ENCODE measurements at regions not wholly inside any gene's neighbourhood (a gene's known extent, or its start where the extent isn't known, plus 50 kb on each side); places are given as distances from the start of the nearest gene placed in this dataset.

- Histone ChIP-seq H3K36me3 (no peaks in the 10 kb centered on the region), H3K4me3 (no peak overlapping the region), H3K4me1 (no peaks in the 10 kb centered on the region), H3K27me3 (no peaks in the 10 kb centered on the region), H3K9ac (ENCODE audit: low read depth in 2 of 2, low read length in 2 of 2) (no peak overlapping the region), H3K27ac (no peak overlapping the region), H3K9me3 (no peaks in the 10 kb centered on the region)
- TF ChIP-seq, protein P1, sequence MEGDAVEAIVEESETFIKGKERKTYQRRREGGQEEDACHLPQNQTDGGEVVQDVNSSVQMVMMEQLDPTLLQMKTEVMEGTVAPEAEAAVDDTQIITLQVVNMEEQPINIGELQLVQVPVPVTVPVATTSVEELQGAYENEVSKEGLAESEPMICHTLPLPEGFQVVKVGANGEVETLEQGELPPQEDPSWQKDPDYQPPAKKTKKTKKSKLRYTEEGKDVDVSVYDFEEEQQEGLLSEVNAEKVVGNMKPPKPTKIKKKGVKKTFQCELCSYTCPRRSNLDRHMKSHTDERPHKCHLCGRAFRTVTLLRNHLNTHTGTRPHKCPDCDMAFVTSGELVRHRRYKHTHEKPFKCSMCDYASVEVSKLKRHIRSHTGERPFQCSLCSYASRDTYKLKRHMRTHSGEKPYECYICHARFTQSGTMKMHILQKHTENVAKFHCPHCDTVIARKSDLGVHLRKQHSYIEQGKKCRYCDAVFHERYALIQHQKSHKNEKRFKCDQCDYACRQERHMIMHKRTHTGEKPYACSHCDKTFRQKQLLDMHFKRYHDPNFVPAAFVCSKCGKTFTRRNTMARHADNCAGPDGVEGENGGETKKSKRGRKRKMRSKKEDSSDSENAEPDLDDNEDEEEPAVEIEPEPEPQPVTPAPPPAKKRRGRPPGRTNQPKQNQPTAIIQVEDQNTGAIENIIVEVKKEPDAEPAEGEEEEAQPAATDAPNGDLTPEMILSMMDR (IDR thresholded peaks at IDR 0.05): no peak
- no peak for DNase-seq
- intact Hi-C loops (cut with DNase I): no loop called here
Observed at GRCh38 chr5:67511911-67512310, 315.3 kb upstream of the CD180 start.

DNA sequence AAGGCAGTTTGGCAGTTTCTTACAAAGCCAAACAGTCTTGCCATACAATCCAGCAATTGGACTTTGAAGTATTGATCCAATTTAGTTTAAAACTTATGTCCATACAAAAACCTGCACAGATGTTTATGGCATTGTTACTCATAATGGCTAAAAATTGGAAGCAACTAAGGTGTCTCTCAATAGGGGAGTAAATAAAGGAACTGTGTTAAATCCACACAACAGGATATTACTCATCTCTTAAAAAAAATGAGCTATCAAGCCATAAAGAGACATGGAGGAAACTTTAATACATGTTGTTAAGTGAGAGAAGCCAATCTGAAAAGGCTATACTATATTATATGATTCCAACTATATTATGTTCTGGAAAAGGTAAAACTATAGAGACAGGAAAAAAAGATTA is 313.6 kb upstream of the CD180 start:
- TF ChIP-seq, protein P1 (IDR thresholded peaks at IDR 0.05): no peak

DNA sequence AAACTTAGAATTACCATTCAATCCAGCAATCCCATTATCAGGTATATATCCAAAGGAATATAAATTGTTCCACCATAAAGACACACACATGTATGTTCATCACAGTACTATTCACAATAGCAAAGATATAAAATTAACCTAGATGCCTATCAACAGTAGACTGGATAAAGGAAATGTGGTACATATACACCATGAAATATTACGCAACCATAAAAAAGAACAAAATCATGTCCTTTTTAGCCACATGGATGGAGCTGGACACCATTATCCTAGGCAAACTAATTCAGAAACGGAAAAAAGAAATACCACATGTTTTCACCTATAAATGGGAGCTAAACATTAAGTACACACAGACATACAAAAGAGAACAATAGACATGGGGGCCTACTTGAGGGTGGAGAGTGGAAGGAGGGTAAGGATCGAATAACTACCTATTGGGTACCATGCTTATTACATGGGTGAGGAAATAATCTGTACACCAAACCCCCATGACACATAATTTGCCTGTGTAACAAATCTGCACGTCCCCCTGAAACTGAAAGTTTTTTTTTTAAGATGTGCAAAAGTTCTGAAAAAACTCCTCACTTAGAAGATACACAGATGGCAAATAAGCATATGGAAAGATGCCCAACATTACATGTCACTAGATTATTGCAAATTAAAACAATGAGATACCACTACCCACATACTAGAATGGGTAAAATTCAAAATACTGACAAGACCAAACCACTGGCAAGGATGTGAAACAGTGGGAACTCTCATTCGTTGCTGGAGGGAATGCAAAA is 313.0 kb upstream of the CD180 start:
- no peak overlapping the region for H3K27ac ChIP-seq
- H3K9me3 ChIP-seq: no peaks in the 10 kb centered on the region
- H3K36me3 ChIP-seq: no peaks in the 10 kb centered on the region
- H3K27me3 ChIP-seq: no peaks in the 10 kb centered on the region
- TF ChIP-seq, protein P1 (IDR thresholded peaks at IDR 0.05): no peak
- no peak overlapping the region for H3K9ac ChIP-seq (ENCODE audit: low read depth in 2 of 2, low read length in 2 of 2)
- no peak overlapping the region for H3K4me3 ChIP-seq
- H3K4me1 ChIP-seq: no peaks in the 10 kb centered on the region
- intact Hi-C loops (cut with DNase I): no loop called here
- no peak for DNase-seq

More for the DNA sequence above, 313.6 kb upstream of the CD180 start:
- intact Hi-C loops (cut with DNase I): no loop called here
- H3K4me1 ChIP-seq: no peaks in the 10 kb centered on the region
- no peak for DNase-seq
- no peaks in the 10 kb centered on the region for H3K36me3 ChIP-seq
- H3K27ac ChIP-seq: no peak overlapping the region
- no peaks in the 10 kb centered on the region for H3K27me3 ChIP-seq
- H3K9ac ChIP-seq (ENCODE audit: low read depth in 2 of 2, low read length in 2 of 2): no peak overlapping the region
- no peak overlapping the region for H3K4me3 ChIP-seq
- no peaks in the 10 kb centered on the region for H3K9me3 ChIP-seq

GRCh38 chr5:67506241-67506640 is 309.6 kb upstream of the CD180 start:
- Histone ChIP-seq H3K4me1 (no peaks in the 10 kb centered on the region), H3K9me3 (no peaks in the 10 kb centered on the region), H3K4me3 (no peak overlapping the region), H3K27me3 (no peaks in the 10 kb centered on the region), H3K36me3 (no peaks in the 10 kb centered on the region), H3K9ac (ENCODE audit: low read depth in 2 of 2, low read length in 2 of 2) (no peak overlapping the region), H3K27ac (no peak overlapping the region)
- DNase-seq: no peak
- TF ChIP-seq, protein P1 (IDR thresholded peaks at IDR 0.05): no peak
- intact Hi-C loops (cut with DNase I): no loop called here

GRCh38 chr5:67502951-67503350 is 306.4 kb upstream of the CD180 start:
- Histone ChIP-seq H3K4me3 (no peak overlapping the region), H3K9ac (ENCODE audit: low read depth in 2 of 2, low read length in 2 of 2) (no peak overlapping the region), H3K4me1 (no peaks in the 10 kb centered on the region), H3K36me3 (no peaks in the 10 kb centered on the region), H3K27ac (no peak overlapping the region), H3K9me3 (no peaks in the 10 kb centered on the region), H3K27me3 (no peaks in the 10 kb centered on the region)
- TF ChIP-seq, protein P1 (IDR thresholded peaks at IDR 0.05): no peak
- no peak for DNase-seq
- intact Hi-C loops (cut with DNase I): no loop called here
